Loucy (cell line): ENCODE measurements at regions not wholly inside any gene's neighbourhood (a gene's known extent, or its start where the extent isn't known, plus 50 kb on each side); places are given as distances from the start of the nearest gene placed in this dataset.

Experiments
- CTCF ChIP-seq: fragments of 200-600 bp; sonication (generic); conservative IDR thresholded peaks from 2 replicates; pipeline ENCODE4 v1.5.1; 2014; ENCODE audit warnings: mild to moderate bottlenecking, antibody characterized with exemption, low read length
- EZH2phosphoT487 ChIP-seq: fragments of 200-600 bp; IDR thresholded peaks from 2 replicates; pipeline ENCODE4 v1.6.1; 2018; ENCODE audit warnings: antibody characterized with exemption, mild to moderate bottlenecking, moderate library complexity, borderline replicate concordance

GRCh38 chr5:99795031-99795430, 740.1 kb upstream of the FAM174A start:
- TF ChIP-seq CTCF (no peak), EZH2phosphoT487 (no peak)
